HepG2 (cell line): ENCODE measurements at regions not wholly inside any gene's neighbourhood (a gene's known extent, or its start where the extent isn't known, plus 50 kb on each side); places are given as distances from the start of the nearest gene placed in this dataset.

Experiments
- CTCF ChIP-seq: sonication (generic); formaldehyde crosslinking; IDR thresholded peaks from 2 replicates; pipeline ENCODE4 v1.5.0; 2020; ENCODE audit warnings: mild to moderate bottlenecking, missing genetic modification reagents, moderate library complexity
- HOXD1 ChIP-seq: sonication (generic); formaldehyde crosslinking; IDR thresholded peaks from 2 replicates; pipeline ENCODE4 v1.5.0; 2020; ENCODE audit warnings: missing genetic modification reagents
- IRX3 ChIP-seq: sonication (generic); formaldehyde crosslinking; IDR thresholded peaks from 2 replicates; pipeline ENCODE4 v1.8.1; 2023; ENCODE audit warnings: mild to moderate bottlenecking, low read depth, missing genetic modification reagents, borderline replicate concordance
- MAX ChIP-seq: IDR thresholded peaks from 2 replicates; pipeline ENCODE4 v1.6.1; 2012; ENCODE audit warnings: inconsistent platforms
- TCF7 ChIP-seq: sonication (generic); IDR thresholded peaks from 2 replicates; pipeline ENCODE4 v1.6.1; 2016; ENCODE audit warnings: antibody characterized with exemption, low read depth
- TRIM24 ChIP-seq: sonication (generic); formaldehyde crosslinking; IDR thresholded peaks from 2 replicates; pipeline ENCODE4 v1.8.0; 2022; ENCODE audit warnings: mild to moderate bottlenecking, missing genetic modification reagents
- ZBTB33 ChIP-seq: sonication (generic); formaldehyde crosslinking; IDR thresholded peaks from 2 replicates; pipeline ENCODE4 v1.4.0; 2020; ENCODE audit warnings: missing genetic modification reagents
- ZNF354B ChIP-seq: sonication (generic); formaldehyde crosslinking; IDR thresholded peaks from 2 replicates; pipeline ENCODE4 v1.8.0; 2022; ENCODE audit warnings: mild to moderate bottlenecking, missing genetic modification reagents
- ZNF430 ChIP-seq: sonication (generic); formaldehyde crosslinking; IDR thresholded peaks from 2 replicates; pipeline ENCODE4 v1.9.0; 2021; ENCODE audit warnings: mild to moderate bottlenecking, missing genetic modification reagents
- ZNF619 ChIP-seq: sonication (generic); formaldehyde crosslinking; IDR thresholded peaks from 2 replicates; pipeline ENCODE4 v1.4.0; 2020; ENCODE audit warnings: mild to moderate bottlenecking, missing genetic modification reagents

- TF ChIP-seq ZNF430 (CRISPR knock-in tag) = no peak
- TF ChIP-seq TCF7 = no peak
- no peak for TF ChIP-seq ZNF354B (CRISPR knock-in tag)
- TF ChIP-seq MAX = no peak
- TF ChIP-seq HOXD1 (CRISPR knock-in tag) = no peak
- TF ChIP-seq ZBTB33 (CRISPR knock-in tag) = no peak
- no peak for TF ChIP-seq IRX3 (CRISPR knock-in tag)
- no peak for TF ChIP-seq CTCF (CRISPR knock-in tag)
- no peak for TF ChIP-seq ZNF619 (CRISPR knock-in tag)
- TF ChIP-seq TRIM24 = no peak
These were observed 271.4 kb downstream of the ZEB2 start for GRCh38 chr2:144248350-144249034.
